ENCODE measurements at regions not wholly inside any gene's neighbourhood (a gene's known extent, or its start where the extent isn't known, plus 50 kb on each side); places are given as distances from the start of the nearest gene placed in this dataset.

DNA sequence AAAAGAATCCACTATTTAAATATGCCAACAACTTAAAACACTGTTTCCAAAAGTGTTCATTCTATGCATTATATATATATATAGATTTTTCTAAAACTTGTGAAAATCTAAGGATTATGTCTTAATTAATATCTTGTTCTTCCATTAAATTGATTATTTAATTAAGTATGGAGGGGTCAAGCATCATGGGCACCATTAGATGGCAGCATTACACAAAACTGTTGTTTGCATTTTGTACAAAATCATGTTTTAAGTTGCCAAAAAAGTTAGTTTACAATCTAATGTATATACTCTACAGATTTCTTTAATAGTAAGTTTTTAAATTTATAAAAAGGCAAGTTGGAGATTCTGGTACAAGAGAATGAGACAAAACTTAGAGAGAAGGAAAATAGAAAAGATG, 213.2 kb upstream of the EDNRB start:
- no peaks in the 10 kb centered on the region for H3K27me3 ChIP-seq (ENCODE audit: control insufficient read depth in 3 of 3, insufficient read depth in 3 of 3, low read length in 2 of 3)
- no peak overlapping the region for H3K9ac ChIP-seq (ENCODE audit: insufficient read depth in 1 of 2, low read length in 2 of 2)
- no peak overlapping the region for H3K4me3 ChIP-seq
- no peaks in the 10 kb centered on the region for H3K36me3 ChIP-seq (ENCODE audit: control insufficient read depth in 4 of 4, insufficient read depth in 4 of 4, low read length in 4 of 4)
- H3K4me1 ChIP-seq (ENCODE audit: control insufficient read depth in 5 of 5, insufficient read depth in 5 of 5, low read length in 5 of 5): no peaks in the 10 kb centered on the region
- DNase-seq (no peak), ATAC-seq (ENCODE audit: insufficient read depth, low FRiP score) (no peak)
- TF ChIP-seq, protein P1, sequence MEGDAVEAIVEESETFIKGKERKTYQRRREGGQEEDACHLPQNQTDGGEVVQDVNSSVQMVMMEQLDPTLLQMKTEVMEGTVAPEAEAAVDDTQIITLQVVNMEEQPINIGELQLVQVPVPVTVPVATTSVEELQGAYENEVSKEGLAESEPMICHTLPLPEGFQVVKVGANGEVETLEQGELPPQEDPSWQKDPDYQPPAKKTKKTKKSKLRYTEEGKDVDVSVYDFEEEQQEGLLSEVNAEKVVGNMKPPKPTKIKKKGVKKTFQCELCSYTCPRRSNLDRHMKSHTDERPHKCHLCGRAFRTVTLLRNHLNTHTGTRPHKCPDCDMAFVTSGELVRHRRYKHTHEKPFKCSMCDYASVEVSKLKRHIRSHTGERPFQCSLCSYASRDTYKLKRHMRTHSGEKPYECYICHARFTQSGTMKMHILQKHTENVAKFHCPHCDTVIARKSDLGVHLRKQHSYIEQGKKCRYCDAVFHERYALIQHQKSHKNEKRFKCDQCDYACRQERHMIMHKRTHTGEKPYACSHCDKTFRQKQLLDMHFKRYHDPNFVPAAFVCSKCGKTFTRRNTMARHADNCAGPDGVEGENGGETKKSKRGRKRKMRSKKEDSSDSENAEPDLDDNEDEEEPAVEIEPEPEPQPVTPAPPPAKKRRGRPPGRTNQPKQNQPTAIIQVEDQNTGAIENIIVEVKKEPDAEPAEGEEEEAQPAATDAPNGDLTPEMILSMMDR (IDR thresholded peaks at IDR 0.05; ENCODE audit: control extremely low read depth, extremely low read depth): no peak
- no peaks in the 10 kb centered on the region for H3K9me3 ChIP-seq (ENCODE audit: control insufficient read depth in 4 of 4, insufficient read depth in 3 of 4, low read length in 3 of 4)
- H3K27ac ChIP-seq (ENCODE audit: low read depth in 1 of 2, low read length in 1 of 2): no peak overlapping the region

DNA sequence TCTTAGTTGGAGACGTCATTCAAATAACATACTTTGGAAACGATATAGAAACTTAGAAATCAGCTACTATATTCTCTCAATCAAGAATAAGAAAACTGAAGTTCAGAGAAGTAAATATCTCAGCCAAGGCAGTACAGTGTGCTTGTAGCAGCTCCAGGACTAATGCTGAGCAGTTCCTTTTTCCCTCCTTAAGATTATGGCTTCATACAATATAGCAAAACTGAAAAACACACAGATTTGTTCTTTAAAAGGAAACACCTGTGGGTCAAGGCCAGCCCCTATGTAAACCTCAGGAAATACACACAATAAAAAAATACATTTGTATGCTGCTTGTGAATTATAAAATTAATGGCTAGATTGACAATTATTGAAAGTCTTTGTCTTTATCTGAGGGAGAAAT, 212.7 kb upstream of the EDNRB start:
- Histone ChIP-seq H3K4me3 (no peak overlapping the region), H3K27ac (ENCODE audit: low read depth in 1 of 2, low read length in 1 of 2) (no peak overlapping the region), H3K36me3 (ENCODE audit: control insufficient read depth in 4 of 4, insufficient read depth in 4 of 4, low read length in 4 of 4) (no peaks in the 10 kb centered on the region), H3K9me3 (ENCODE audit: control insufficient read depth in 4 of 4, insufficient read depth in 3 of 4, low read length in 3 of 4) (no peaks in the 10 kb centered on the region), H3K4me1 (ENCODE audit: control insufficient read depth in 5 of 5, insufficient read depth in 5 of 5, low read length in 5 of 5) (no peaks in the 10 kb centered on the region), H3K9ac (ENCODE audit: insufficient read depth in 1 of 2, low read length in 2 of 2) (no peak overlapping the region), H3K27me3 (ENCODE audit: control insufficient read depth in 3 of 3, insufficient read depth in 3 of 3, low read length in 2 of 3) (no peaks in the 10 kb centered on the region)
- TF ChIP-seq, protein P1 (IDR thresholded peaks at IDR 0.05; ENCODE audit: control extremely low read depth, extremely low read depth): no peak
- DNase-seq: no peak
- ATAC-seq (ENCODE audit: insufficient read depth, low FRiP score): no peak
- 76 to 88% methylated on average over 2 of the region's 2 CpGs for WGBS, 2 donors

DNA sequence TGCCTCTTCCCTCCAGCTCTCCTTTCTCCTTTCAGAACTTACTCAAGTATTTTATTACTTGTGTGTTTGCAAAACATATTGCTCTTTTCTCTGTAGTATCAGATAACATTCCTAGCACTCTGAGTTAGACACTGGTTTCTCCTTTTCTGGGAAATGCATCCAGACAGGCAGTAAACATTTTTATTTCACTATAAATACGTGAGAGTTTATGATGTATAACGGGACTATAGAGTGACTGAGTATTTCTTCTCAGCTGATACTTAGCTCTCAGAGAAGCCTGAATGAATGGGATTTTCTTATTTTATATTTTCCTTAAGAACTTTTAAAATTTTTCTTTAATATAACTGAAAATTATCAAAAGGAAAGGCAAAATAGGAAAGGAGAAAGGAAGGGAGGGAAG, 211.2 kb upstream of the EDNRB start:
- H3K27ac ChIP-seq (ENCODE audit: low read depth in 1 of 2, low read length in 1 of 2): no peak overlapping the region
- H3K4me3 ChIP-seq: no peak overlapping the region
- TF ChIP-seq, protein P1 (IDR thresholded peaks at IDR 0.05; ENCODE audit: control extremely low read depth, extremely low read depth): no peak
- no peaks in the 10 kb centered on the region for H3K9me3 ChIP-seq (ENCODE audit: control insufficient read depth in 4 of 4, insufficient read depth in 3 of 4, low read length in 3 of 4)
- DNase-seq (peak in 2 of 3 donors; percentile 9 to 25), ATAC-seq (ENCODE audit: insufficient read depth, low FRiP score) (no peak)
- 75 to 88% methylated on average over 2 of the region's 2 CpGs for WGBS, 2 donors
- H3K4me1 ChIP-seq (ENCODE audit: control insufficient read depth in 5 of 5, insufficient read depth in 5 of 5, low read length in 5 of 5): no peaks in the 10 kb centered on the region
- no peak overlapping the region for H3K9ac ChIP-seq (ENCODE audit: insufficient read depth in 1 of 2, low read length in 2 of 2)
- no peaks in the 10 kb centered on the region for H3K36me3 ChIP-seq (ENCODE audit: control insufficient read depth in 4 of 4, insufficient read depth in 4 of 4, low read length in 4 of 4)
- H3K27me3 ChIP-seq (ENCODE audit: control insufficient read depth in 3 of 3, insufficient read depth in 3 of 3, low read length in 2 of 3): no peaks in the 10 kb centered on the region

DNA sequence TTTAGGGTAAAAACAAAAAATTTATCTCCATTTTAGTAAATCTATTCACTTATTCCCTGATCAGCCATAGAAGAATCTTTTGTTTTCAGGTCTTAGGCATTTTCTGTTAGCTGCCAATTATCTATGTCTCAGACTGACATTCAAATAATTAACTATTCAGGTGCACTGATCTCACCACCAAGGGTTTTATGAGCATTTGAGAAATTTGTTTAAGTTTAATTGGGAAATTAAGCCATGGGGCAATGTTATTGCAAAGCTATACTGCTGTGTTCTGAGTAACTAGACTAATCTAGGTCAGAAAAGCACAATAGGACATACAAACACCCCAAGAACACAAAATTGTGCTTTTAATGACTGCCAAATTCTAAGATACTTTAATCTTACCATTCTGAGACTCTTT, 210.7 kb upstream of the EDNRB start:
- H3K27ac ChIP-seq (ENCODE audit: low read depth in 1 of 2, low read length in 1 of 2): no peak overlapping the region
- TF ChIP-seq, protein P1 (IDR thresholded peaks at IDR 0.05; ENCODE audit: control extremely low read depth, extremely low read depth): no peak
- no peaks in the 10 kb centered on the region for H3K27me3 ChIP-seq (ENCODE audit: control insufficient read depth in 3 of 3, insufficient read depth in 3 of 3, low read length in 2 of 3)
- no peak for ATAC-seq (ENCODE audit: insufficient read depth, low FRiP score)
- H3K4me1 ChIP-seq (ENCODE audit: control insufficient read depth in 5 of 5, insufficient read depth in 5 of 5, low read length in 5 of 5): no peaks in the 10 kb centered on the region
- DNase-seq: no peak
- no peaks in the 10 kb centered on the region for H3K36me3 ChIP-seq (ENCODE audit: control insufficient read depth in 4 of 4, insufficient read depth in 4 of 4, low read length in 4 of 4)
- H3K9me3 ChIP-seq (ENCODE audit: control insufficient read depth in 4 of 4, insufficient read depth in 3 of 4, low read length in 3 of 4): no peaks in the 10 kb centered on the region
- no peak overlapping the region for H3K9ac ChIP-seq (ENCODE audit: insufficient read depth in 1 of 2, low read length in 2 of 2)
- H3K4me3 ChIP-seq: no peak overlapping the region
